ENCODE measurements at regions not wholly inside any gene's neighbourhood (a gene's known extent, or its start where the extent isn't known, plus 50 kb on each side); places are given as distances from the start of the nearest gene placed in this dataset.

DNA sequence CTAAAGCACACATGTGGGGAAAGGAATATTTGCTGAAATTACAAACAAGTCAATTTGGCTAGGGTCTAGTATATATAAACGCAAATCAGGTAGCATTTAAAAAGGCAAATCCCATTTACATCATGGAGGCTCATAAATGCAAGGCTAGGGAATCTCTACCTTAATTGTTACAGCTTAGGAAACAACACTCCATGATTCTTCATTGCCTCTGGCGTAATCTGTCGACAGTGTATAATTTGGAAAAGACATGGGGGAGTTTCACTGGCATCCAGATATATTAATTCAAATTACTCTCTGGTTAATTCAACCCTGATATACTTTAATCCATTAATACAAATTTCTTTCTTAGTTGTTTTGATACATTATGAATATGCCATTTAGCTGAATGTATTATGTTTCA lies 1630.2 kb upstream of the FLRT2 start:
- no peak for TF ChIP-seq CTCF (IDR thresholded peaks at IDR 0.05)
- Histone ChIP-seq H3K36me3 (no peaks in the 10 kb centered on the region), H3K4me1 (no peaks in the 10 kb centered on the region), H3K9me3 (no peaks in the 10 kb centered on the region), H3K27ac (no peak overlapping the region), H3K9ac (ENCODE audit: low read depth in 2 of 2, low read length in 2 of 2) (no peak overlapping the region), H3K4me3 (no peak overlapping the region), H3K27me3 (no peaks in the 10 kb centered on the region)
- intact Hi-C loops (cut with DNase I): no loop called here
- DNase-seq: no peak

- Histone ChIP-seq H3K9me3 (no peaks in the 10 kb centered on the region), H3K4me3 (no peak overlapping the region), H3K27ac (no peak overlapping the region), H3K9ac (ENCODE audit: low read depth in 2 of 2, low read length in 2 of 2) (no peak overlapping the region), H3K36me3 (no peaks in the 10 kb centered on the region), H3K27me3 (no peaks in the 10 kb centered on the region), H3K4me1 (no peaks in the 10 kb centered on the region)
- intact Hi-C loops (cut with DNase I): no loop called here
- DNase-seq: no peak
- no peak for TF ChIP-seq CTCF (IDR thresholded peaks at IDR 0.05)
Observed at GRCh38 chr14:83905157-83905556, 1624.8 kb upstream of the FLRT2 start.

GRCh38 chr14:83908419-83908818 lies 1621.5 kb upstream of the FLRT2 start:
- no peak for DNase-seq
- H3K27ac ChIP-seq: no peak overlapping the region
- H3K4me3 ChIP-seq: no peak overlapping the region
- H3K4me1 ChIP-seq: no peaks in the 10 kb centered on the region
- intact Hi-C loops (cut with DNase I): no loop called here
- H3K9ac ChIP-seq (ENCODE audit: low read depth in 2 of 2, low read length in 2 of 2): no peak overlapping the region
- TF ChIP-seq CTCF (IDR thresholded peaks at IDR 0.05): no peak
- H3K9me3 ChIP-seq: no peaks in the 10 kb centered on the region
- no peaks in the 10 kb centered on the region for H3K27me3 ChIP-seq
- no peaks in the 10 kb centered on the region for H3K36me3 ChIP-seq

DNA sequence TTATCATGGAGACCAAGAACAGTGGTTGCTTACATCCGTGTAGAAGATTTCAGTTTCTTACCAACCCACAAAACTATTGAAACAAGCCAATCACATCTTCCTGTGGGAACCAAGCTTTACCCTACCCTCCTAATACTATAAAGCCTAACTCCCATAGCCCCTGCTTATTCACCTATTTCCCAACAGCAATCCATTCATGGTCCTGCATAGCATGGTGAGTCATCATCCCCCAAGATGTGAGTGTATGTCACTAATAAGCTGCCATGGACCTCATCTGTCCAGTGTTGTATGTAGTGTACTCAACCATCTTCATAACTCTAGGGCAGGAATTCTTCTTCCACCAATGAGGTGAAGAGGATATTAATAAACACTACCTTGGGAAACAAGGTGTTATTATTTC lies 1620.4 kb upstream of the FLRT2 start:
- intact Hi-C loops (cut with DNase I): no loop called here
- Histone ChIP-seq H3K27me3 (no peaks in the 10 kb centered on the region), H3K27ac (no peak overlapping the region), H3K36me3 (no peaks in the 10 kb centered on the region), H3K9me3 (no peaks in the 10 kb centered on the region), H3K4me1 (no peaks in the 10 kb centered on the region), H3K9ac (ENCODE audit: low read depth in 2 of 2, low read length in 2 of 2) (no peak overlapping the region), H3K4me3 (no peak overlapping the region)
- no peak for DNase-seq
- no peak for TF ChIP-seq CTCF (IDR thresholded peaks at IDR 0.05)

- H3K36me3 ChIP-seq: no peaks in the 10 kb centered on the region
- H3K4me1 ChIP-seq: no peaks in the 10 kb centered on the region
- no peaks in the 10 kb centered on the region for H3K27me3 ChIP-seq
- TF ChIP-seq CTCF (IDR thresholded peaks at IDR 0.05): no peak
- no peaks in the 10 kb centered on the region for H3K9me3 ChIP-seq
- H3K27ac ChIP-seq: no peak overlapping the region
- DNase-seq: no peak
- intact Hi-C loops (cut with DNase I): no loop called here
- no peak overlapping the region for H3K4me3 ChIP-seq
- no peak overlapping the region for H3K9ac ChIP-seq (ENCODE audit: low read depth in 2 of 2, low read length in 2 of 2)
Observed at GRCh38 chr14:83912032-83912642, 1617.8 kb upstream of the FLRT2 start.
